ENCODE measurements at regions not wholly inside any gene's neighbourhood (a gene's known extent, or its start where the extent isn't known, plus 50 kb on each side); places are given as distances from the start of the nearest gene placed in this dataset.

DNA sequence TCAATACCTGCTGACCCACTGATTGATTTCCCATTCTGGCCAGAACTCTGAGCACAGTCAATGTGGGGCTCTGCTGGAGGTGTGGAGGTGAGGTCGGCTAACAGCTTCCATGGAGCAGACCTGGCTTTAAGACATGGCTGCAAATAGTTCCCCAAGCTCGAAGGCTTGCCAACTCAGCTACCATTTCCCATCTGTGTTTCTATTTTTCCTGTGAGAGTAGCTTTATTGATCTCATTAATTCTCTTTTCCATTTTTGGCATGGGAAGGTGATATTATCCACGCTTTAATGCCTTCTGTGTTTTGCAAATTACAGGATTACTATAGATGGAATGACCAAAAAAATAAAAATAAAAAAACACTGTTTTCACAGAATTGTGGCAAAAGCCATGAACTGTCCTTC, 151.6 kb upstream of the XYLT1 start:
- Histone ChIP-seq H3K27me3 (no peaks in the 10 kb centered on the region), H3K36me3 (no peaks in the 10 kb centered on the region), H3K4me3 (no peak overlapping the region), H3K4me1 (no peaks in the 10 kb centered on the region), H3K27ac (no peak overlapping the region), H3K9me3 (peaks cover 0 to 4% of the 10 kb centered on the region in 2 donors)
- no peak for DNase-seq (ENCODE audit: low spot score in 2 of 2)
- intact Hi-C loops (cut with DNase I): no loop called here
- TF ChIP-seq, protein P1, sequence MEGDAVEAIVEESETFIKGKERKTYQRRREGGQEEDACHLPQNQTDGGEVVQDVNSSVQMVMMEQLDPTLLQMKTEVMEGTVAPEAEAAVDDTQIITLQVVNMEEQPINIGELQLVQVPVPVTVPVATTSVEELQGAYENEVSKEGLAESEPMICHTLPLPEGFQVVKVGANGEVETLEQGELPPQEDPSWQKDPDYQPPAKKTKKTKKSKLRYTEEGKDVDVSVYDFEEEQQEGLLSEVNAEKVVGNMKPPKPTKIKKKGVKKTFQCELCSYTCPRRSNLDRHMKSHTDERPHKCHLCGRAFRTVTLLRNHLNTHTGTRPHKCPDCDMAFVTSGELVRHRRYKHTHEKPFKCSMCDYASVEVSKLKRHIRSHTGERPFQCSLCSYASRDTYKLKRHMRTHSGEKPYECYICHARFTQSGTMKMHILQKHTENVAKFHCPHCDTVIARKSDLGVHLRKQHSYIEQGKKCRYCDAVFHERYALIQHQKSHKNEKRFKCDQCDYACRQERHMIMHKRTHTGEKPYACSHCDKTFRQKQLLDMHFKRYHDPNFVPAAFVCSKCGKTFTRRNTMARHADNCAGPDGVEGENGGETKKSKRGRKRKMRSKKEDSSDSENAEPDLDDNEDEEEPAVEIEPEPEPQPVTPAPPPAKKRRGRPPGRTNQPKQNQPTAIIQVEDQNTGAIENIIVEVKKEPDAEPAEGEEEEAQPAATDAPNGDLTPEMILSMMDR (IDR thresholded peaks at IDR 0.05): no peak

DNA sequence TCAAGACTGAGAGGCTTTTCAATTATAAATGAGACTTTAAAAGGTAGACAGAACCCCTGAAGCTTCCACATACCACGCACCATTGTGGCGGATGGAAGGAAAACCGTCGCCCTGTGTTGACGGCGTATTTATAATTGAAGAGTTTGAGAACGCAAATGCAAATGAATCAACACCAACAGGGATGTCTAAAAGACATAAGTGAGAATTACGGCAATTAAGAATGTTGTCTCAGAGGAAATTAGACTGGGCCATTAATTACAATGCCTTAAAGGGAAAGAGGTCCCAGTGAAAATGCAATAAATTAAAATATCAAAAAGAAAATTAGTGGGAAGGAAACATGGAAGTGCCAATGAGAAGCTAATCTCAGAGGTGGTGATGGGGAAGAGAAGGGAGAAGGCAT, 148.5 kb upstream of the XYLT1 start:
- no peaks in the 10 kb centered on the region for H3K36me3 ChIP-seq
- no peak overlapping the region for H3K27ac ChIP-seq
- DNase-seq (ENCODE audit: low spot score in 2 of 2): no peak
- TF ChIP-seq, protein P1 (IDR thresholded peaks at IDR 0.05): no peak
- no peaks in the 10 kb centered on the region for H3K27me3 ChIP-seq
- no peak overlapping the region for H3K4me3 ChIP-seq
- H3K4me1 ChIP-seq: no peaks in the 10 kb centered on the region
- intact Hi-C loops (cut with DNase I): no loop called here
- no peaks in the 10 kb centered on the region for H3K9me3 ChIP-seq

DNA sequence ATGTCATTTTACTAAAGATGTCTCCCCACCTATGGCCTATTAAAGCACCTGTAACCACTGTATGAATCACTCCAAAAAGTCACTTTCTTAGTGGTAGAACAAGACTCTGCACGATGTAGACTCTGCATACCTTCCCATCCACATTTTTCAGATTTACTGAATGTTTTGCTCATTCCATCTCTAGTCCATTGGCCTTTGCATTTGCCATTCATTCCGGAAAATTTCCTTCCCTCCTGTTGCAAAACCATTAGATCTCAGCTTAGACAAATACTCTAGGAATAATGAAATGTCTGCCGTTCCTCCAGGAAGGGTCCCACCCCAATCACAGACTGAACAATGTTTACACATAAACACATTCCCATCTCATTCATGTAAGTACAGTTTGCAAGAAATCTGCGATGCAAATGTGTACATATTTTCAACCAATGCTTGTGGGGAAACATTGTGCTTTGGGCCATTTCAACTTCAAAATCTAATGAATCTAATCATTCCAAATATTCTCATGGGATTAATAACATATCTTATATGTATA, 146.3 kb upstream of the XYLT1 start:
- intact Hi-C loops (cut with DNase I): no loop called here
- H3K4me3 ChIP-seq: no peak overlapping the region
- H3K9me3 ChIP-seq: no peaks in the 10 kb centered on the region
- no peak for DNase-seq (ENCODE audit: low spot score in 2 of 2)
- H3K27ac ChIP-seq: no peak overlapping the region
- H3K36me3 ChIP-seq: no peaks in the 10 kb centered on the region
- H3K27me3 ChIP-seq: no peaks in the 10 kb centered on the region
- TF ChIP-seq, protein P1 (IDR thresholded peaks at IDR 0.05): no peak
- H3K4me1 ChIP-seq: no peaks in the 10 kb centered on the region

DNA sequence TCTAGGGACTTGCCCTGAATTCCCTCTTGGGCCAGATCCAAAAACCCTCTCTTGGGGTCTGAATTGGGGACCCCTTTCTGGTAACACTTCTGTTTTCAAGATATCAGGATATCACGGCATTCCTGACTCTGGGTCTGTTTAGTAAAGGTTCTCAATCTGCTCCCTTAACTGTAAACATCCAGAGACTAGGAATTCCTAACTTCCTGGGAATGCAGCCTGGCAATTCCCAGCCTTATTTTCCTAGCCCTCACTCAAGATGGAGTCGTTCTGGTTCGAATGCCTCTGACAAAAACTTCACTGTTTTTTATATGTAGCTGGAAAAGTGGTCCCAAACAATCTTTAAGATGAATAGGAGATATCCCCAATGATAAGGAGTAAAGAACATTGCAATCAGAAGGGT, 141.6 kb upstream of the XYLT1 start:
- intact Hi-C loops (cut with DNase I): no loop called here
- H3K27ac ChIP-seq: no peak overlapping the region
- H3K27me3 ChIP-seq: no peaks in the 10 kb centered on the region
- no peaks in the 10 kb centered on the region for H3K36me3 ChIP-seq
- TF ChIP-seq, protein P1 (IDR thresholded peaks at IDR 0.05): no peak
- H3K9me3 ChIP-seq: no peaks in the 10 kb centered on the region
- H3K4me1 ChIP-seq: no peaks in the 10 kb centered on the region
- H3K4me3 ChIP-seq: no peak overlapping the region
- DNase-seq (ENCODE audit: low spot score in 2 of 2): no peak

DNA sequence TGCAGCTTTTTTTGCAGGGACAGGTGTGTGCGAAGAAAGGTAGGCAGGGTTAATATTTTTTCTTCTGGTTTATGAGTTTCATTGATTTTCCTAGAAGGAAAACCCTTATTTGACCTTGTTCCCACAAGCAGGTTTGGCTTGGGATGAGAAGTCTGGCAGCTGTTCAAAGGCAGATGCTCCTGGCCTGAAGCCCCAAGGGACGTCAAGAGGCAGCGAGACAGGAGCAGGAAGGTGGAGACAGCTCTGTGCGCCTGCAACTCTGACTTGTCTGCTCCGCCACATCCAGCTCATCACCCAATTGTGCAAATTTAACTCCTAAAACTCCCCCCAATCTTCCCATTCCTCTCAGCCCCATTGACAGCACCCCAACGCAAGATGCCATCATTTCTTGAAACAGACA, 136.8 kb upstream of the XYLT1 start:
- intact Hi-C loops (cut with DNase I): no loop called here
- no peak for DNase-seq (ENCODE audit: low spot score in 2 of 2)

More for the DNA sequence above, 136.8 kb upstream of the XYLT1 start:
- Histone ChIP-seq H3K27ac (no peak overlapping the region), H3K9me3 (no peaks in the 10 kb centered on the region), H3K36me3 (no peaks in the 10 kb centered on the region), H3K4me1 (no peaks in the 10 kb centered on the region), H3K4me3 (no peak overlapping the region), H3K27me3 (no peaks in the 10 kb centered on the region)
- TF ChIP-seq, protein P1 (IDR thresholded peaks at IDR 0.05): no peak
